ENCODE measurements at regions not wholly inside any gene's neighbourhood (a gene's known extent, or its start where the extent isn't known, plus 50 kb on each side); places are given as distances from the start of the nearest gene placed in this dataset.

GRCh38 chr9:18357321-18357720 is 116.6 kb upstream of the ADAMTSL1 start:
- H3K4me1 Mint-ChIP-seq: no peaks in the 10 kb centered on the region
- H3K9me3 Mint-ChIP-seq: peaks cover 0 to 3% (median 0%) of the 10 kb centered on the region in 3 donors
- no peaks in the 10 kb centered on the region for H3K36me3 Mint-ChIP-seq
- H3K27me3 Mint-ChIP-seq: no peaks in the 10 kb centered on the region
- no peak overlapping the region for H3K4me3 Mint-ChIP-seq
- no peak overlapping the region for H3K27ac Mint-ChIP-seq

DNA sequence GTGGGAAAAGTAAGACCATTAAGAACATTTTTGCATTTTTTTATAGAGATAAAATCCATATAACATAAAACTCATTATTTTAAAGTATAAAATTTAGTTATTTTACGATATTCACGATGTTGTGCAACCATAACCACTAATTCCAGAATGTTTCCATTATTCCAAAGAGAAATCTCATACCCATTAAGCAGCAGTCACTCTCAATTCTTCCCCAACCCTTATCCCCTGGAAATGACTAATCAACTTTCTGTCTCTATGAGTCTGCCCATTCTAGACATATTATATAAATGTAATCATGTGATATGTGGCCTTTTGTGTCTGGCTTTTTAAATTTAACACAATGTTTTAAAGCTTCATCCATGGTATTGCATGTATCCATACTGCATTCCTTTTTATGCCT is 115.6 kb upstream of the ADAMTSL1 start:
- H3K9me3 Mint-ChIP-seq: peaks cover 0 to 3% (median 0%) of the 10 kb centered on the region in 3 donors
- H3K4me1 Mint-ChIP-seq: peaks cover 0 to 6% (median 0%) of the 10 kb centered on the region in 3 donors
- no peak overlapping the region for H3K4me3 Mint-ChIP-seq
- H3K36me3 Mint-ChIP-seq: no peaks in the 10 kb centered on the region
- H3K27me3 Mint-ChIP-seq: peaks cover 1% of the 10 kb centered on the region
- H3K27ac Mint-ChIP-seq: no peak overlapping the region

DNA sequence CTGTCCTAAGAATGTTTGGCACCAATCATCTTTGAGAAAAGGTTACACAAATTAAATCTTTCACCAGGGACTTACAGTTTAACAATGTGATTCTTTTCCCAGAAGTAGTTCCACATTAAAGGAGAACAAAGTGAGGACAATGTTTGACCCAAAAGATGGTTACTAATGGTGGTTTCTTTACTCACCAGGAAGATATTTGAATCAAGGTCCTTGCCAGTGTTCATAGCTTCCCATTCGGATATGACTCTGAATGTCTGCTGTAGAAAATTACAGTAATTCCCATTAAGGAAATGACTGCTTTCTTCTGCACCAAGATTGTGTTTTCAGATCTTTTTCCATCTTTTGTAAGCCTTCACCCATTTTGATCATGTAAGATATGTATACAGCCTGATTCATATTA is 114.6 kb upstream of the ADAMTSL1 start:
- H3K4me1 Mint-ChIP-seq: peaks cover 0 to 7% (median 3%) of the 10 kb centered on the region in 3 donors
- H3K9me3 Mint-ChIP-seq: peaks cover 0 to 1% (median 0%) of the 10 kb centered on the region in 3 donors
- H3K27me3 Mint-ChIP-seq: peaks cover 1% of the 10 kb centered on the region
- no peak overlapping the region for H3K4me3 Mint-ChIP-seq
- no peaks in the 10 kb centered on the region for H3K36me3 Mint-ChIP-seq
- H3K27ac Mint-ChIP-seq: no peak overlapping the region

DNA sequence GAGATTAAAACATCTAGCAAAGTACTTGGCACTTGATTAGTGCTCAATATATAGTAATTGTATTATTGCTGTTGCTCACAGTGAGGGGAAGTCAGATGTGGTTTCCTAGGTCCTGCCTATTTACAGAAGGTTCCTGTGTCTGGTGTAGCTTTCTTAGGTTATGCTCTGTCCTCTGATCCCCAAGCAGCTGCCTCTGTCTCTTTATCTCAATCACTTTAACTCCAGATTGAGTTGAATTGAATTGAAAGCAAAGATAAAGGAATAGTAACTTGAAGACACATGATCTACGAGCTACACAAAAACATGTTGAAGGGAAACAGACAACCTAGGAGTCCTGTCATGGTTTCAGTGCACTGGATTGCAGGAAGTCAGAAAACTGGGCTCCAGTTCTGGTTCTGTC is 113.9 kb upstream of the ADAMTSL1 start:
- Mint-ChIP-seq H3K27me3 (peaks cover 1% of the 10 kb centered on the region), H3K4me3 (no peak overlapping the region), H3K27ac (no peak overlapping the region), H3K4me1 (peaks cover 0 to 7% (median 3%) of the 10 kb centered on the region in 3 donors), H3K9me3 (no peaks in the 10 kb centered on the region), H3K36me3 (no peaks in the 10 kb centered on the region)

DNA sequence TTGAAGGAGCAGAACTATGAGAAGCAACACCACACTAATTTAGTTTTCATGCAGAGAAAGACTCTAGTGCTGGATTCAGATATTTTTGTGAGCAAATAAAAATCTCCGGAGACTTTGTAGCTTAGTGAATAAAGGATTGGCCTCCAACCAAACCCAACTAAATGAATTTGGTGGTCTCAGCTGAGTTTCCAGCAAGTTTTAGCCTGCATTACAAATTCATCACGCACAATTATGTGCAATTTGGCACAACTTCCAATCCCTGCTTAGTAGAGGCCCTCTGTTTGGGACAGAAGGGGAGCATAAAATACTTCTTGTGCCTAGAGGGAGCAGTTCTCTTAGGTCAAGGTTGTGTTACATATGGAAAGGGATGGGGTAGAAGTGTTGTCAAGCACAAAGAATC is 112.3 kb upstream of the ADAMTSL1 start:
- Mint-ChIP-seq H3K36me3 (no peaks in the 10 kb centered on the region), H3K4me1 (peaks cover 0 to 9% (median 5%) of the 10 kb centered on the region in 3 donors), H3K27ac (no peak overlapping the region), H3K9me3 (no peaks in the 10 kb centered on the region), H3K27me3 (peaks cover 1% of the 10 kb centered on the region), H3K4me3 (no peak overlapping the region)

DNA sequence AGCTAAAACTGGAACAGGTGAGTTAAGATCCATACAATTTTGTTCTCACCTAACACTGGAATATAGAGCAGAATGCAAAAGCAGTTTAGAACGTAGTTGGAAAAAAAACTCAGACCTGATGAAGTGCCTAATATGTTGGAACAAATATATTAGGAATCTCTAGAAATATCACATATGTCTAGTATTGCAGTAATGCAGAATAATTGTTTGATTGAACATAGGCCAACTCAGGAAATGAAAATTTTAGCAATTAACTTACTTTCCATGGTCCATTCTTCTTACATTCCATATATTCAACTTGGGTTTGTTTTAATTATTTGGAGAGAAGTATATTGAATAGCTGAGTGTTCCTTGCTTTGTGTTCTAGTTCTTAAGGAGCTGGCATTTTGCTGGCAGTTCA is 111.8 kb upstream of the ADAMTSL1 start:
- Mint-ChIP-seq H3K4me1 (peaks cover 0 to 9% (median 8%) of the 10 kb centered on the region in 3 donors), H3K36me3 (no peaks in the 10 kb centered on the region), H3K27ac (no peak overlapping the region), H3K9me3 (peaks cover 0 to 3% (median 0%) of the 10 kb centered on the region in 3 donors), H3K27me3 (peaks cover 1% of the 10 kb centered on the region), H3K4me3 (no peak overlapping the region)

GRCh38 chr9:18362901-18363685 is 110.9 kb upstream of the ADAMTSL1 start:
- Mint-ChIP-seq H3K4me1 (peaks cover 0 to 9% (median 8%) of the 10 kb centered on the region in 3 donors), H3K9me3 (peaks cover 0 to 3% (median 0%) of the 10 kb centered on the region in 3 donors), H3K36me3 (no peaks in the 10 kb centered on the region), H3K4me3 (no peak overlapping the region), H3K27ac (peak overlapping the region in 1 of 3 donors; percentile 51), H3K27me3 (peaks cover 1% of the 10 kb centered on the region)

DNA sequence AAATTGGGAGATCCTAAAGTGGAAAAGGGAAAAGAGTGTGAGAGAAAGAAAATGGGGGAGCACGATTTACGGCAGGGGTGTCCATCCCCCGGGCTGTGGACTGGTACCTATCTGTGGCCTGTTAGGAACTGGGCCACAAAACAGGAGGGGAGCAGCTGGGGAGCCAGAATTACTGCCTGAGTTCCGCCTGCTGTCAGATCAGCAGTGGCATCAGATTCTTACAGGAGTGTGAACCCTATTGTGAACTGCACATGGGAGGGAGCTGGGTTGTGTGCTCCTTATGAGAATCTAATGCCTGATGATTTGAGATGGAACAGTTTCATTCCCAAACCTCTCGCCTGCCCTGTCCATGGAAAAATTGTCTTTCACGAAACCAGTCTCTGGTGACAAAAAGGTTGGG is 108.3 kb upstream of the ADAMTSL1 start:
- Mint-ChIP-seq H3K9me3 (peaks cover 0 to 3% (median 0%) of the 10 kb centered on the region in 3 donors), H3K27ac (no peak overlapping the region), H3K4me1 (peaks cover 0 to 9% (median 8%) of the 10 kb centered on the region in 3 donors), H3K27me3 (peaks cover 1% of the 10 kb centered on the region), H3K36me3 (no peaks in the 10 kb centered on the region), H3K4me3 (no peak overlapping the region)

DNA sequence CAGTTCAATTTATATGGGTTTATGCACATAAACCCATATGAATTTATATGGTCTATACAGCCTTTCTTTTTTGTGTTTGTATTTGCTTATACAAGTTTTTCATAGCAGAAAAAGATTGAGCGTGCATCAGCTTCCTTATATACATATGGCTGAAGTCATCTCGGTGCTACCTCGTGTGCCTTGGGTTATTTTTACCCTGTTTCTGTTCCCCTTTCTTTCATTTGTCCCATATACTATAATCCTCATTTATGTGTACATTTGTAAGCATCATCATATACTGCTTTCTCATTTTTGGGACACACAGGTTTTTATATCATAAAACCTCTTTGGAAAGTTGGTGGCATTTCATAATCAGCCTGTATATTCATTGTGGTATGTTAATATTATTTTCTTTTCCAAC is 107.8 kb upstream of the ADAMTSL1 start:
- no peak overlapping the region for H3K27ac Mint-ChIP-seq
- peaks cover 1% of the 10 kb centered on the region for H3K27me3 Mint-ChIP-seq
- H3K9me3 Mint-ChIP-seq: peaks cover 0 to 3% (median 0%) of the 10 kb centered on the region in 3 donors
- H3K36me3 Mint-ChIP-seq: no peaks in the 10 kb centered on the region
- H3K4me3 Mint-ChIP-seq: no peak overlapping the region
- H3K4me1 Mint-ChIP-seq: peaks cover 0 to 9% (median 8%) of the 10 kb centered on the region in 3 donors

GRCh38 chr9:18368206-18368605 is 105.7 kb upstream of the ADAMTSL1 start:
- Mint-ChIP-seq H3K4me1 (peaks cover 0 to 8% (median 3%) of the 10 kb centered on the region in 3 donors), H3K36me3 (no peaks in the 10 kb centered on the region), H3K9me3 (peaks cover 0 to 3% (median 0%) of the 10 kb centered on the region in 3 donors), H3K27me3 (no peaks in the 10 kb centered on the region), H3K27ac (no peak overlapping the region), H3K4me3 (no peak overlapping the region)

DNA sequence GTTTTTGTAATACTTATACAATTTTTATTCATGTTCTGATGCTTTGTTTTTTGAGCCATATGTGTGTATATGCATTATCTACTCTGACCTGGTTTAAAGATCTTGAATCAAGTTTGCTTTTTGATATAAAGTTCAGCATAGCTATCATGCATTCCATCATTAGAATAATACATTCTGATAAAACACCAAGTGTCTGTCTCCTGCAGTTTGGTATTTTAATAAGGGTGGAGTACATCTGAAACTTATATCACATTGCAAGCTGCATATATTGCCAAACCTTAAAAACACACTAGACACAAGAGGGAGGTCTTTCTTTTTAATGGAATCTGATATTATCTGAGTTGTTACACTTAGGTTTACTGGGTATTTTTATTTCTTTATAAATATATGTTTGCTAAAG is 102.8 kb upstream of the ADAMTSL1 start:
- H3K27me3 Mint-ChIP-seq: no peaks in the 10 kb centered on the region
- peaks cover 0 to 4% (median 0%) of the 10 kb centered on the region in 3 donors for H3K4me1 Mint-ChIP-seq
- no peak overlapping the region for H3K4me3 Mint-ChIP-seq
- H3K27ac Mint-ChIP-seq: no peak overlapping the region
- H3K36me3 Mint-ChIP-seq: no peaks in the 10 kb centered on the region
- H3K9me3 Mint-ChIP-seq: peaks cover 0 to 3% (median 0%) of the 10 kb centered on the region in 3 donors

DNA sequence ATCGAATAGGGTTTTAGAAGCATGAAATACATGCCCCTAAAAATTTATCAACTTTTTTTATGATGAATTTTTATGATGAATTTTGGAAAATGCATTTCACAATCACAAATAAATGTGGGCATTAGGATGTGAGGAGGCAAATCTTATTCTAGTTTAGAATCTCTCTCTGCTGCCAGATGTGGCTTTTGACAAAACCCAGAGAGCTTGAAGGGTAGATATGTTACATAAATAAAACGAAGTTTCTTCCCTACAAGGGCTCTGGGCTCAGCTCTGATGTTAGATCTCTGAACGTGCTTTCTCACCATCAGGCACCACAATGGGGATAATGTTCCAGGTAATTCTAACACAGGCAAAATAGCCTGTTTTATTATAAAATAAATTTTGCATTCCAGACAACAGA is 102.3 kb upstream of the ADAMTSL1 start:
- H3K36me3 Mint-ChIP-seq: no peaks in the 10 kb centered on the region
- no peaks in the 10 kb centered on the region for H3K27me3 Mint-ChIP-seq
- H3K4me1 Mint-ChIP-seq: peaks cover 0 to 3% (median 0%) of the 10 kb centered on the region in 3 donors

DNA sequence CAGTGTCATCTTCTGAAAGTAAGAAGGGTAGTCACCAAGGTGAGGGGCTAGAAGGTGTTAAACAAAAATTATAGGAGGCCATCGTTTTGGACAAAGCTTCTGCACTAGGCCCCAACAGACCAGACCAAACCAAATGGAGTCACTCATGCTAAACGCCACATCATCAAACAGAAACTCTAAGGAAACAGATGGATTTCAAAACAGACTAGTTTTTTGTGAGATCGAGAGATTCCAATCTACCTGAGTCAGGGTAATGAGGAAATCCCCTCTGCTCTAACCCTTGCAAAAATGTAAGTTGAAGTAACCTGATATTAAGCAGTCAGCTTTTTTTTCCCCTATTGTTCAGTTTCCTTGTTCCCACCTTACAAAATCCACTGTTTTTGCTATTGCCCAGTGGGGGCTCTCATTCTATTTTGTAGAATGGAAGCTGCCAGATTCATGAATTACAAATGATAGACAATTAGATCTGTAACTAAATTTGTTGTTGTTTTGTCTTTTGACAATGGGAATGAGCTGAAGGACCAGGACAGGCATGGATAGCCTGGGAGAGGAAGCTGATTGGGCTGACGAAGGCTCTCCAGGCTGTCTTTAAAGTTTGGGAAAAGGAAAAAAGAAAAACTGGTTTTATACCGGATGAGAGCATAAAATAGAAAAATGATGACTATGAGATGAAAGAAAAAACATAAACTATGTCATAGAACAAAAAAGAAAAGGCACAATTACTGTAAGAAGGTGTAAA is 94.7 kb upstream of the ADAMTSL1 start:
- H3K9me3 Mint-ChIP-seq: peaks cover 0 to 5% (median 0%) of the 10 kb centered on the region in 3 donors
- H3K4me1 Mint-ChIP-seq: no peaks in the 10 kb centered on the region
- H3K4me3 Mint-ChIP-seq: no peak overlapping the region
- H3K27ac Mint-ChIP-seq: no peak overlapping the region
- no peaks in the 10 kb centered on the region for H3K36me3 Mint-ChIP-seq
- no peaks in the 10 kb centered on the region for H3K27me3 Mint-ChIP-seq

More for the DNA sequence above, 102.3 kb upstream of the ADAMTSL1 start:
- Mint-ChIP-seq H3K9me3 (peaks cover 0 to 3% (median 0%) of the 10 kb centered on the region in 3 donors), H3K27ac (no peak overlapping the region), H3K4me3 (no peak overlapping the region)

DNA sequence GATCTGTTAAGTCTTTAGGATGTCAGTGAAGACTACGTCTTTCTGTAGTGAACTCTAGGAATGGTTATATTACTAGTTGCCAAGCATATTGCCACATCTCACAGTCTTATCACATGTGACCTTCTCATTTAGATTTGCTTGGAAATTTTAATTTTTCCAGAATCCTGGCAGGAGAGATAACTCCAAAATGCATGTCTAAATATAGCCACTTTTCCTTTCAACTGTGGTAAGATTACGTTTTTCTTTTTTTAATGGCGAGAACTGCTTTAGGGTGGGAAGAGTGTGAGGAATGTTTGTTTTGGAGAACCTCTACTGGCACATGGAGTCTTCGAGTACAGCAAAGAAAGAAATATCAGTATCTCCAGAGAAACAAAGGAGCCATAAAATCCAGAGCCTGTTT is 91.7 kb upstream of the ADAMTSL1 start:
- Mint-ChIP-seq H3K4me1 (no peaks in the 10 kb centered on the region), H3K9me3 (peaks cover 0 to 5% (median 1%) of the 10 kb centered on the region in 3 donors)

GRCh38 chr9:18384066-18384465 is 89.9 kb upstream of the ADAMTSL1 start:
- peaks cover 0 to 1% (median 1%) of the 10 kb centered on the region in 3 donors for H3K9me3 Mint-ChIP-seq
- no peak overlapping the region for H3K4me3 Mint-ChIP-seq
- no peaks in the 10 kb centered on the region for H3K36me3 Mint-ChIP-seq
- H3K4me1 Mint-ChIP-seq: no peaks in the 10 kb centered on the region
- no peak overlapping the region for H3K27ac Mint-ChIP-seq
- H3K27me3 Mint-ChIP-seq: no peaks in the 10 kb centered on the region

More for the DNA sequence above, 91.7 kb upstream of the ADAMTSL1 start:
- no peak overlapping the region for H3K27ac Mint-ChIP-seq
- H3K36me3 Mint-ChIP-seq: no peaks in the 10 kb centered on the region
- no peaks in the 10 kb centered on the region for H3K27me3 Mint-ChIP-seq
- H3K4me3 Mint-ChIP-seq: no peak overlapping the region

Measured in IgD-negative memory B cell (primary cell).